Ishikawa (cell line): ENCODE measurements at regions not wholly inside any gene's neighbourhood (a gene's known extent, or its start where the extent isn't known, plus 50 kb on each side); places are given as distances from the start of the nearest gene placed in this dataset.

Experiments used
- CEBPB ChIP-seq: IDR thresholded peaks from 2 replicates; pipeline ENCODE4 v1.6.1; 2012
- CREB1 ChIP-seq: IDR thresholded peaks from 2 replicates; pipeline ENCODE4 v1.6.1; 2012; ENCODE audit warnings: low read depth
- EGR1 ChIP-seq: IDR thresholded peaks from 2 replicates; pipeline ENCODE4 v1.6.1; 2012
- EP300 ChIP-seq: IDR thresholded peaks from 2 replicates; pipeline ENCODE4 v1.6.1; 2012; ENCODE audit warnings: borderline replicate concordance
- FOXM1 ChIP-seq: IDR thresholded peaks from 2 replicates; pipeline ENCODE4 v1.6.1; 2012; ENCODE audit warnings: low read depth, borderline replicate concordance
- MAX ChIP-seq: IDR thresholded peaks from 2 replicates; pipeline ENCODE4 v1.6.1; 2012
- NFIC ChIP-seq: IDR thresholded peaks from 2 replicates; pipeline ENCODE4 v1.6.1; 2012
- RAD21 ChIP-seq: IDR thresholded peaks from 2 replicates; pipeline ENCODE4 v1.6.1; 2012; ENCODE audit warnings: low read depth
- REST ChIP-seq: IDR thresholded peaks from 2 replicates; pipeline ENCODE4 v1.6.1; 2012; ENCODE audit warnings: low read depth, mild to moderate bottlenecking
- TAF1 ChIP-seq: IDR thresholded peaks from 2 replicates; pipeline ENCODE4 v1.6.1; 2012; ENCODE audit warnings: low read depth, mild to moderate bottlenecking
- TCF12 ChIP-seq: IDR thresholded peaks from 2 replicates; pipeline ENCODE4 v1.6.1; 2012; ENCODE audit warnings: low read depth
- TEAD4 ChIP-seq: IDR thresholded peaks from 2 replicates; pipeline ENCODE4 v1.6.1; 2012
- USF1 ChIP-seq: IDR thresholded peaks from 2 replicates; pipeline ENCODE4 v1.6.1; 2012
- YY1 ChIP-seq: IDR thresholded peaks from 2 replicates; pipeline ENCODE4 v1.6.1; 2012; ENCODE audit warnings: low read depth
- ZBTB7A ChIP-seq: IDR thresholded peaks from 2 replicates; pipeline ENCODE4 v1.6.1; 2012; ENCODE audit warnings: low read depth

- TF ChIP-seq CREB1 = no peak
- no peak for TF ChIP-seq EP300
- TF ChIP-seq NFIC = no peak
- no peak for TF ChIP-seq TEAD4
- no peak for TF ChIP-seq EGR1
- no peak for TF ChIP-seq USF1
- TF ChIP-seq CEBPB = no peak
- TF ChIP-seq ZBTB7A = no peak
- TF ChIP-seq YY1 = no peak
- TF ChIP-seq MAX = no peak
- TF ChIP-seq TAF1 = no peak
- no peak for TF ChIP-seq RAD21
- no peak for TF ChIP-seq FOXM1
- TF ChIP-seq TCF12 = no peak
- no peak for TF ChIP-seq REST
Measured at GRCh38 chr4:181597766-181598165, 645.4 kb upstream of the TENM3 start.

GRCh38 chr4:181599134-181599533 lies 644.1 kb upstream of the TENM3 start:
- no peak for TF ChIP-seq YY1
- TF ChIP-seq TCF12 = no peak
- TF ChIP-seq TAF1 = no peak
- TF ChIP-seq EGR1 = no peak
- no peak for TF ChIP-seq ZBTB7A
- TF ChIP-seq CREB1 = no peak
- TF ChIP-seq MAX = no peak
- TF ChIP-seq RAD21 = no peak
- no peak for TF ChIP-seq CEBPB
- TF ChIP-seq NFIC = no peak
- no peak for TF ChIP-seq FOXM1
- no peak for TF ChIP-seq EP300
- no peak for TF ChIP-seq REST
- TF ChIP-seq TEAD4 = no peak
- no peak for TF ChIP-seq USF1

- TF ChIP-seq YY1 = no peak
- TF ChIP-seq RAD21 = no peak
- TF ChIP-seq FOXM1 = no peak
- TF ChIP-seq NFIC = no peak
- TF ChIP-seq USF1 = no peak
- no peak for TF ChIP-seq TEAD4
- no peak for TF ChIP-seq EP300
- no peak for TF ChIP-seq CEBPB
- TF ChIP-seq TCF12 = no peak
- TF ChIP-seq TAF1 = no peak
- TF ChIP-seq EGR1 = no peak
- no peak for TF ChIP-seq REST
- no peak for TF ChIP-seq CREB1
- no peak for TF ChIP-seq MAX
- no peak for TF ChIP-seq ZBTB7A
Measured at GRCh38 chr4:181601103-181601502, 642.1 kb upstream of the TENM3 start.

- TF ChIP-seq REST (no peak), CEBPB (no peak), MAX (no peak), TEAD4 (no peak), EGR1 (no peak), YY1 (no peak), CREB1 (no peak), FOXM1 (no peak), RAD21 (no peak), EP300 (no peak), USF1 (no peak), NFIC (no peak), TAF1 (no peak), ZBTB7A (no peak), TCF12 (no peak)
Measured at GRCh38 chr4:181604546-181604945, 638.7 kb upstream of the TENM3 start.
